ENCODE measurements at regions not wholly inside any gene's neighbourhood (a gene's known extent, or its start where the extent isn't known, plus 50 kb on each side); places are given as distances from the start of the nearest gene placed in this dataset.

- TF ChIP-seq CTCF (IDR thresholded peaks at IDR 0.05; ENCODE audit: insufficient read depth, missing control alignments), result no peak
- FAIRE-seq (no peak), DNase-seq (ENCODE audit: insufficient read length, low spot score) (no peak)
Observed at GRCh38 chr10:63759335-63759734, 238.1 kb downstream of the REEP3 start.

- FAIRE-seq (no peak), DNase-seq (ENCODE audit: insufficient read length, low spot score) (no peak)
Observed at GRCh38 chr10:63760034-63760707, 239.0 kb downstream of the REEP3 start.

GRCh38 chr10:63760708-63761047 lies 239.5 kb downstream of the REEP3 start:
- no peak for FAIRE-seq
- TF ChIP-seq CTCF (IDR thresholded peaks at IDR 0.05; ENCODE audit: insufficient read depth, missing control alignments), result no peak

More at GRCh38 chr10:63760034-63760707, 239.0 kb downstream of the REEP3 start:
- no peak for TF ChIP-seq CTCF (IDR thresholded peaks at IDR 0.05; ENCODE audit: insufficient read depth, missing control alignments)

GRCh38 chr10:63761243-63761642 lies 240.0 kb downstream of the REEP3 start:
- no peak for DNase-seq (ENCODE audit: insufficient read length, low spot score)
- TF ChIP-seq CTCF (IDR thresholded peaks at IDR 0.05; ENCODE audit: insufficient read depth, missing control alignments), result no peak

More at GRCh38 chr10:63760708-63761047, 239.5 kb downstream of the REEP3 start:
- no peak for DNase-seq (ENCODE audit: insufficient read length, low spot score)

GRCh38 chr10:63763744-63764143 lies 242.5 kb downstream of the REEP3 start:
- no peak for DNase-seq (ENCODE audit: insufficient read length, low spot score)
- FAIRE-seq, result no peak
- no peak for TF ChIP-seq CTCF (IDR thresholded peaks at IDR 0.05; ENCODE audit: insufficient read depth, missing control alignments)

More at GRCh38 chr10:63761243-63761642, 240.0 kb downstream of the REEP3 start:
- FAIRE-seq, result no peak

- TF ChIP-seq CTCF (IDR thresholded peaks at IDR 0.05; ENCODE audit: insufficient read depth, missing control alignments), result no peak
- DNase-seq (ENCODE audit: insufficient read length, low spot score) (no peak), FAIRE-seq (no peak)
Observed at GRCh38 chr10:63765126-63765525, 243.9 kb downstream of the REEP3 start.

- FAIRE-seq (no peak), DNase-seq (ENCODE audit: insufficient read length, low spot score) (no peak)
- no peak for TF ChIP-seq CTCF (IDR thresholded peaks at IDR 0.05; ENCODE audit: insufficient read depth, missing control alignments)
Observed at GRCh38 chr10:63766745-63767137, 245.5 kb downstream of the REEP3 start.

Measured in D721Med (cell line).